SK-N-SH (cell line): ENCODE measurements at regions not wholly inside any gene's neighbourhood (a gene's known extent, or its start where the extent isn't known, plus 50 kb on each side); places are given as distances from the start of the nearest gene placed in this dataset.

Source experiments
- CTCF ChIA-PET: fragments of 300-600, 350-600 bp; formaldehyde crosslinking; extraction: SDS; loops from one replicate; lab custom pipeline; 2021; lab: Yijun Ruan, JAX
- POLR2A ChIA-PET: fragments of 350-600 bp; sonication (Branson Sonifier 250); formaldehyde crosslinking; extraction: SDS; loops from one replicate; lab custom pipeline; 2020; ENCODE audit warnings: antibody characterized with exemption, inconsistent platforms; lab: Yijun Ruan, JAX
- DNase-seq: peaks from one replicate; pipeline ENCODE4 v3.0.0; 2012
- H2AFZ ChIP-seq: fragments of 200-600 bp; sonication (generic); 2 replicates; pipeline ENCODE4 v1.8.1; 2016; ENCODE audit warnings: antibody characterized with exemption, mild to moderate bottlenecking, low read depth
- H3F3A ChIP-seq: fragments of 200-600 bp; sonication (generic); replicated peaks from 2 replicates; pipeline ENCODE3; 2016; ENCODE audit warnings: antibody characterized with exemption, mild to moderate bottlenecking; ENCODE audit not compliant: insufficient read depth
- H3K27ac ChIP-seq, 2 experiments: fragments of 200-500 bp in 1 of 2; fragments of 200-600 bp in 1 of 2; sonication (Bioruptor generic) in 1 of 2; sonication (generic), shearing (Covaris generic) in 1 of 2; 2 replicates each; pipeline versions ENCODE4 v1.5.1 to v1.6.1; 2014 to 2016; ENCODE audit warnings: low read depth in 2 of 2, inconsistent platforms in 1 of 2, low read length in 1 of 2, mild to moderate bottlenecking in 1 of 2, mixed read lengths in 1 of 2
- H3K27me3 ChIP-seq: fragments of 200-600 bp; sonication (generic), shearing (Covaris generic); 2 replicates; pipeline ENCODE4 v1.6.1; 2016; ENCODE audit warnings: mixed run types; ENCODE audit not compliant: insufficient read depth
- H3K36me3 ChIP-seq, 2 experiments: fragments of 200-500 bp in 1 of 2; fragments of 200-600 bp in 1 of 2; sonication (Bioruptor generic) in 1 of 2; sonication (generic) in 1 of 2; replicated peaks in 1 of 2; 2 replicates each; pipeline versions ENCODE3 to v1.5.1; 2014 to 2016; ENCODE audit warnings: low read length in 1 of 2, mild to moderate bottlenecking in 1 of 2; ENCODE audit not compliant: insufficient read depth in 2 of 2, control insufficient read depth in 1 of 2
- H3K4me1 ChIP-seq, 2 experiments: fragments of 200-500 bp in 1 of 2; fragments of 200-600 bp in 1 of 2; sonication (Bioruptor generic) in 1 of 2; sonication (generic), shearing (Covaris generic) in 1 of 2; 2 replicates each; pipeline versions ENCODE4 v1.5.1 to v1.6.1; 2014 to 2016; ENCODE audit warnings: low read depth in 1 of 2, low read length in 1 of 2, mixed run types in 1 of 2; ENCODE audit not compliant: insufficient read depth in 2 of 2, control insufficient read depth in 1 of 2
- H3K4me2 ChIP-seq: fragments of 200-600 bp; sonication (generic), shearing (Covaris generic); 2 replicates; pipeline ENCODE4 v1.6.1; 2017; ENCODE audit warnings: mixed run types
- H3K4me3 ChIP-seq, 2 experiments: fragments of 200-500 bp in 1 of 2; fragments of 200-600 bp in 1 of 2; sonication (Bioruptor generic) in 1 of 2; sonication (generic), shearing (Covaris generic) in 1 of 2; 2 replicates each; pipeline versions ENCODE4 v1.5.1 to v1.8.1; 2014 to 2016; ENCODE audit warnings: low read depth in 2 of 2, inconsistent platforms in 1 of 2, low read length in 1 of 2, mild to moderate bottlenecking in 1 of 2, mixed read lengths in 1 of 2, moderate library complexity in 1 of 2
- H3K79me2 ChIP-seq: fragments of 200-600 bp; sonication (generic); 2 replicates; pipeline ENCODE4 v1.8.1; 2017; ENCODE audit warnings: mild to moderate bottlenecking; ENCODE audit not compliant: insufficient read depth
- H3K9ac ChIP-seq: fragments of 200-600 bp; sonication (generic); 2 replicates; pipeline ENCODE4 v1.6.1; 2017; ENCODE audit warnings: mixed run types
- H3K9me2 ChIP-seq: fragments of 200-600 bp; sonication (generic); 2 replicates; pipeline ENCODE4 v1.6.1; 2017; ENCODE audit warnings: mixed run types
- H3K9me3 ChIP-seq: fragments of 200-600 bp; sonication (generic); 2 replicates; pipeline ENCODE4 v1.6.1; 2017; ENCODE audit warnings: mixed run types, mild to moderate bottlenecking, moderate library complexity
- H4K20me1 ChIP-seq: fragments of 200-600 bp; sonication (generic); 2 replicates; pipeline ENCODE4 v1.6.1; 2017; ENCODE audit warnings: mild to moderate bottlenecking, mixed run types; ENCODE audit not compliant: insufficient read depth
- CHD2 ChIP-seq: fragments of 150-350 bp; IDR thresholded peaks from 2 replicates; pipeline ENCODE4 v1.6.1; 2018; ENCODE audit warnings: low read length; ENCODE audit not compliant: partially characterized antibody
- EP300 ChIP-seq, 2 experiments: IDR thresholded peaks; 2 replicates each; pipeline versions ENCODE4 v1.4.0 to v1.6.1; 2012; ENCODE audit warnings: borderline replicate concordance in 1 of 2, low read depth in 1 of 2, low read length in 1 of 2
- FOXJ3 ChIP-seq: sonication (generic); formaldehyde crosslinking; IDR thresholded peaks from 2 replicates; pipeline ENCODE4 v1.5.1; 2020; ENCODE audit warnings: mild to moderate bottlenecking, missing genetic modification reagents
- IRF3 ChIP-seq: fragments of 150-350 bp; IDR thresholded peaks from 2 replicates; pipeline ENCODE4 v1.6.1; 2016; ENCODE audit warnings: mild to moderate bottlenecking, low read depth, low read length
- PBX3 ChIP-seq: IDR thresholded peaks from 2 replicates; pipeline ENCODE4; 2012
- POLR2AphosphoS5 ChIP-seq: IDR thresholded peaks from 2 replicates; pipeline ENCODE4 v1.6.1; 2012; ENCODE audit warnings: low read depth, low read length
- RAD21 ChIP-seq: IDR thresholded peaks from 2 replicates; pipeline ENCODE4 v1.6.1; 2012; ENCODE audit warnings: mild to moderate bottlenecking, low read length
- REST ChIP-seq: IDR thresholded peaks from 2 replicates; pipeline ENCODE4 v1.6.1; 2012; ENCODE audit warnings: mild to moderate bottlenecking, low read depth, low read length, moderate library complexity
- RFX5 ChIP-seq: IDR thresholded peaks from 2 replicates; pipeline ENCODE4 v1.6.1; 2012; ENCODE audit warnings: mild to moderate bottlenecking, improper control_type of control experiment, low read length
- TAF1 ChIP-seq: IDR thresholded peaks from 2 replicates; pipeline ENCODE4 v1.6.1; 2012; ENCODE audit warnings: low read depth, mild to moderate bottlenecking, low read length, moderate library complexity, borderline replicate concordance
- USF2 ChIP-seq: fragments of 150-350 bp; IDR thresholded peaks from 2 replicates; pipeline ENCODE4 v1.6.1; 2017; ENCODE audit warnings: antibody characterized with exemption, low read length, low read depth, borderline replicate concordance
- YY1 ChIP-seq: IDR thresholded peaks from 2 replicates; pipeline ENCODE4 v1.4.0; 2012; ENCODE audit warnings: low read depth, mild to moderate bottlenecking
- WGBS: methylation state at CpG from one replicate; pipeline ENCODE4 v1.1.6; 2017; ENCODE audit warnings: low lambda C conversion rate; 5-methylcytosine and 5-hydroxymethylcytosine counted together

- no peaks in the 10 kb centered on the region for H3K27me3 ChIP-seq
- no peak overlapping the region for H3K4me3 ChIP-seq
- no peaks in the 10 kb centered on the region for H3F3A ChIP-seq
- POLR2A ChIA-PET = no interaction called here
- no peaks in the 10 kb centered on the region for H3K36me3 ChIP-seq
- H2AFZ ChIP-seq = no peak overlapping the region
- H3K9me2 ChIP-seq = no peaks in the 10 kb centered on the region
- TF ChIP-seq YY1 = no peak
- TF ChIP-seq RFX5 = no peak
- TF ChIP-seq RAD21 = no peak
- no peak for TF ChIP-seq IRF3
- TF ChIP-seq CHD2 = no peak
- TF ChIP-seq TAF1 = no peak
- no peak for TF ChIP-seq REST
- TF ChIP-seq PBX3 = no peak
- no peak for TF ChIP-seq FOXJ3 (CRISPR knock-in tag)
- TF ChIP-seq EP300 (IDR thresholded peaks at IDR 0.05; ENCODE audit: borderline replicate concordance in 1 of 2, low read depth in 1 of 2, low read length in 1 of 2) = no peak
- no peak for TF ChIP-seq POLR2AphosphoS5
- TF ChIP-seq USF2 = no peak
- TF ChIP-seq, all 33 proteins: peak for 0
- Histone ChIP-seq H3K27ac (no peak overlapping the region), H3K79me2 (no peaks in the 10 kb centered on the region), H3K4me1 (peaks cover 13 to 17% of the 10 kb centered on the region in 2 experiments; a peak in 3 of 4 replicates), H3K9me3 (no peaks in the 10 kb centered on the region), H3K9ac (no peak overlapping the region), H4K20me1 (no peaks in the 10 kb centered on the region), H3K4me2 (no peak overlapping the region)
- CTCF ChIA-PET = interaction anchor here (0.6 to 1.0 kb wide), 2 partner anchors 74 to 777 kb away, joined by 3 read pairs; no protein-coding TSS in a partner anchor
- 91% methylated on average over 4 of the region's 4 CpGs for WGBS
- DNase-seq = no peak
Measured at GRCh38 chr3:178318340-178318739, 217.9 kb upstream of the KCNMB2 start.
